ENCODE measurements at regions not wholly inside any gene's neighbourhood (a gene's known extent, or its start where the extent isn't known, plus 50 kb on each side); places are given as distances from the start of the nearest gene placed in this dataset.

DNA sequence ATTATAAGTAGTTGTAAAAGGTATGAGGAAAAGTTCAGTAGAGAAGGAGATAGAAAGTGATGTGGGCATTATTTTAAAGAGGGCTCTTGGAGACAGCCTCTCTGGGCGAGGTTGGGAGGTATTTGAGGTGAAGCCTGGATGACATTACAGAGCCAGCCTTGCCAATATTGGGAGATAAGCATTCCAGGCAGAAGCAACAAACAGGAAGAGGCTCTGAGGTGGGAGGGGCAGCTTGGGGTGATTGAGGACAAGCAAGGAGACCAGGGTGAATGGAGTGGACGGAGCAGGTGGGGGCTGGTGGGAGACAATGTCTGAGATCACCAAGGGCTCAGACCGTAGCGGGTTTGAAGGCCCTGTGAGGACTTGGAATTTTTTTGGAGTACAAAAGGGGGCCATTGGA is 87.3 kb downstream of the DYRK2 start:
- no peak overlapping the region for H3K27ac ChIP-seq (ENCODE audit: extremely low read length, insufficient read depth, low read length)
- H3K36me3 ChIP-seq (replicated peaks in 1 of 2; ENCODE audit: control insufficient read depth in 1 of 2, insufficient read depth in 2 of 2, low read length in 2 of 2), result no peaks in the 10 kb centered on the region
- H3K9me3 ChIP-seq (ENCODE audit: low read length), result no peaks in the 10 kb centered on the region
- WGBS (ENCODE audit: low lambda C conversion rate), result 15% methylated on average over 4 of the region's 4 CpGs
- H3K27me3 ChIP-seq (ENCODE audit: control insufficient read depth in 1 of 2, insufficient read depth in 2 of 2, low read length in 2 of 2), result no peaks in the 10 kb centered on the region; a peak in 1 of 5 replicates
- ATAC-seq (no peak), FAIRE-seq (no peak), DNase-seq (ENCODE audit: low spot score) (no peak)
- ChIA-PET POLR2A (no interaction called here), CTCF (ENCODE audit: low intra/inter-chr PET ratio, low total read pairs) (no interaction called here)
- H2AFZ ChIP-seq (ENCODE audit: low read length), result no peak overlapping the region
- no peak for TF ChIP-seq ATF7 (IDR thresholded peaks at IDR 0.05)
- TF ChIP-seq ATF7 (CRISPR knock-in tag; IDR thresholded peaks at IDR 0.05), result no peak
- TF ChIP-seq HDAC1 (CRISPR knock-in tag; IDR thresholded peaks at IDR 0.05), result no peak
- no peak for TF ChIP-seq JUN (CRISPR knock-in tag; IDR thresholded peaks at IDR 0.05)
- no peak for TF ChIP-seq ZNF775 (CRISPR knock-in tag; IDR thresholded peaks at IDR 0.05; ENCODE audit: borderline replicate concordance)
- TF ChIP-seq, protein P1, sequence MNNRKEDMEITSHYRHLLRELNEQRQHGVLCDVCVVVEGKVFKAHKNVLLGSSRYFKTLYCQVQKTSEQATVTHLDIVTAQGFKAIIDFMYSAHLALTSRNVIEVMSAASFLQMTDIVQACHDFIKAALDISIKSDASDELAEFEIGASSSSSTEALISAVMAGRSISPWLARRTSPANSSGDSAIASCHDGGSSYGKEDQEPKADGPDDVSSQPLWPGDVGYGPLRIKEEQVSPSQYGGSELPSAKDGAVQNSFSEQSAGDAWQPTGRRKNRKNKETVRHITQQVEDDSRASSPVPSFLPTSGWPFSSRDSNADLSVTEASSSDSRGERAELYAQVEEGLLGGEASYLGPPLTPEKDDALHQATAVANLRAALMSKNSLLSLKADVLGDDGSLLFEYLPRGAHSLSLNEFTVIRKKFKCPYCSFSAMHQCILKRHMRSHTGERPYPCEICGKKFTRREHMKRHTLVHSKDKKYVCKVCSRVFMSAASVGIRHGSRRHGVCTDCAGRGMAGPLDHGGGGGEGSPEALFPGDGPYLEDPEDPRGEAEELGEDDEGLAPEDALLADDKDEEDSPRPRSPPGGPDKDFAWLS (CRISPR knock-in tag; IDR thresholded peaks at IDR 0.05; ENCODE audit: borderline replicate concordance), result no peak
- no peak for TF ChIP-seq ZBTB21 (CRISPR knock-in tag; IDR thresholded peaks at IDR 0.05)
- no peak for TF ChIP-seq ZNF326 (CRISPR knock-in tag; IDR thresholded peaks at IDR 0.05; ENCODE audit: borderline replicate concordance)
- TF ChIP-seq NR2F2 (IDR thresholded peaks at IDR 0.05; ENCODE audit: borderline replicate concordance, low read depth), result no peak
- no peak for TF ChIP-seq KLF13 (CRISPR knock-in tag; IDR thresholded peaks at IDR 0.05)
- no peak for TF ChIP-seq ZNF20 (CRISPR knock-in tag; IDR thresholded peaks at IDR 0.05)
- TF ChIP-seq KAT7 (CRISPR knock-in tag; IDR thresholded peaks at IDR 0.05; ENCODE audit: borderline replicate concordance), result no peak
- TF ChIP-seq, protein P2, sequence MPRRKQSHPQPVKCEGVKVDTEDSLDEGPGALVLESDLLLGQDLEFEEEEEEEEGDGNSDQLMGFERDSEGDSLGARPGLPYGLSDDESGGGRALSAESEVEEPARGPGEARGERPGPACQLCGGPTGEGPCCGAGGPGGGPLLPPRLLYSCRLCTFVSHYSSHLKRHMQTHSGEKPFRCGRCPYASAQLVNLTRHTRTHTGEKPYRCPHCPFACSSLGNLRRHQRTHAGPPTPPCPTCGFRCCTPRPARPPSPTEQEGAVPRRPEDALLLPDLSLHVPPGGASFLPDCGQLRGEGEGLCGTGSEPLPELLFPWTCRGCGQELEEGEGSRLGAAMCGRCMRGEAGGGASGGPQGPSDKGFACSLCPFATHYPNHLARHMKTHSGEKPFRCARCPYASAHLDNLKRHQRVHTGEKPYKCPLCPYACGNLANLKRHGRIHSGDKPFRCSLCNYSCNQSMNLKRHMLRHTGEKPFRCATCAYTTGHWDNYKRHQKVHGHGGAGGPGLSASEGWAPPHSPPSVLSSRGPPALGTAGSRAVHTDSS (CRISPR knock-in tag; conservative IDR thresholded peaks at IDR 0.05), result no peak
- TF ChIP-seq JUND (CRISPR knock-in tag; IDR thresholded peaks at IDR 0.05), result no peak
- TF ChIP-seq, protein P3, sequence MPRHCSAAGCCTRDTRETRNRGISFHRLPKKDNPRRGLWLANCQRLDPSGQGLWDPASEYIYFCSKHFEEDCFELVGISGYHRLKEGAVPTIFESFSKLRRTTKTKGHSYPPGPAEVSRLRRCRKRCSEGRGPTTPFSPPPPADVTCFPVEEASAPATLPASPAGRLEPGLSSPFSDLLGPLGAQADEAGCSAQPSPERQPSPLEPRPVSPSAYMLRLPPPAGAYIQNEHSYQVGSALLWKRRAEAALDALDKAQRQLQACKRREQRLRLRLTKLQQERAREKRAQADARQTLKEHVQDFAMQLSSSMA (CRISPR knock-in tag; IDR thresholded peaks at IDR 0.05), result no peak
- TF ChIP-seq, protein P4, sequence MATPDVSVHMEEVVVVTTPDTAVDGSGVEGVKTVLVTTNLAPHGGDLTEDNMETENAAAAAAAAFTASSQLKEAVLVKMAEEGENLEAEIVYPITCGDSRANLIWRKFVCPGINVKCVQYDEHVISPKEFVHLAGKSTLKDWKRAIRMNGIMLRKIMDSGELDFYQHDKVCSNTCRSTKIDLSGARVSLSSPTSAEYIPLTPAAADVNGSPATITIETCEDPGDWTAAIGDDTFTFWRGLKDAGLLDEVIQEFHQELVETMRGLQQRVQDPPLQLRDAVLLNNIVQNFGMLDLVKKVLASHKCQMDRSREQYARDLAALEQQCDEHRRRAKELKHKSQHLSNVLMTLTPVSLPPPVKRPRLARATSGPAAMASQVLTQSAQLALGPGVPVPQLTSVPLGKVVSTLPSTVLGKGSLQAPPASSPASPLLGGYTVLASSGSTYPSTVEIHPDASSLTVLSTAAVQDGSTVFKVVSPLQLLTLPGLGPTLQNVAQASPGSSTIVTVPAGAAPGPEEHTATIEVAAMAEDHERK (CRISPR knock-in tag; IDR thresholded peaks at IDR 0.05; ENCODE audit: low read depth), result no peak
- TF ChIP-seq, protein P5, sequence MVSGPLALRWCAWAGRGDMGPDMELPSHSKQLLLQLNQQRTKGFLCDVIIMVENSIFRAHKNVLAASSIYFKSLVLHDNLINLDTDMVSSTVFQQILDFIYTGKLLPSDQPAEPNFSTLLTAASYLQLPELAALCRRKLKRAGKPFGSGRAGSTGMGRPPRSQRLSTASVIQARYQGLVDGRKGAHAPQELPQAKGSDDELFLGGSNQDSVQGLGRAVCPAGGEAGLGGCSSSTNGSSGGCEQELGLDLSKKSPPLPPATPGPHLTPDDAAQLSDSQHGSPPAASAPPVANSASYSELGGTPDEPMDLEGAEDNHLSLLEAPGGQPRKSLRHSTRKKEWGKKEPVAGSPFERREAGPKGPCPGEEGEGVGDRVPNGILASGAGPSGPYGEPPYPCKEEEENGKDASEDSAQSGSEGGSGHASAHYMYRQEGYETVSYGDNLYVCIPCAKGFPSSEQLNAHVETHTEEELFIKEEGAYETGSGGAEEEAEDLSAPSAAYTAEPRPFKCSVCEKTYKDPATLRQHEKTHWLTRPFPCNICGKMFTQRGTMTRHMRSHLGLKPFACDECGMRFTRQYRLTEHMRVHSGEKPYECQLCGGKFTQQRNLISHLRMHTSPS (CRISPR knock-in tag; IDR thresholded peaks at IDR 0.05; ENCODE audit: low read depth), result no peak
- TF ChIP-seq ZMYM3 (CRISPR knock-in tag; IDR thresholded peaks at IDR 0.05), result no peak
- TF ChIP-seq ZNF383 (CRISPR knock-in tag; IDR thresholded peaks at IDR 0.05; ENCODE audit: borderline replicate concordance), result no peak
- TF ChIP-seq WIZ (CRISPR knock-in tag; IDR thresholded peaks at IDR 0.05), result no peak
- intact Hi-C loops (cut with micrococcal nuclease; ENCODE audit: unreplicated experiment), result no loop called here
- no peak overlapping the region for H3K9ac ChIP-seq (ENCODE audit: insufficient read depth, low read depth, low read length)
- no peaks in the 10 kb centered on the region for H4K20me1 ChIP-seq (ENCODE audit: insufficient read depth, low read length)
- in situ Hi-C loops (cut with HindIII; ENCODE audit: extremely low pct_ligation_motif_present, low pct_unique_long_range_greater_than_20kb), result no loop called here
- no peaks in the 10 kb centered on the region for H3K4me1 ChIP-seq (ENCODE audit: insufficient read depth, low read length)
- H3K4me2 ChIP-seq (ENCODE audit: low read depth, low read length), result no peak overlapping the region
- no TSS peak for BruUV-seq (replicated peaks)
- no peaks in the 10 kb centered on the region for H3K79me2 ChIP-seq (ENCODE audit: insufficient read depth, low read length)
- H3K4me3 ChIP-seq (replicated peaks in 1 of 3; ENCODE audit: insufficient read depth in 1 of 3, low read depth in 2 of 3, low read length in 3 of 3), result no peak overlapping the region
